NCI-H748 (cell line): ENCODE measurements at regions not wholly inside any gene's neighbourhood (a gene's known extent, or its start where the extent isn't known, plus 50 kb on each side); places are given as distances from the start of the nearest gene placed in this dataset.
A peak's percentile ranks its signal among the peaks of the same experiment; 100 is the strongest.

Source experiments
- DNase-seq: peaks from one replicate; lab custom pipeline; 2025; ENCODE audit not compliant: unreplicated experiment; lab: John Stamatoyannopoulos, UW

DNA sequence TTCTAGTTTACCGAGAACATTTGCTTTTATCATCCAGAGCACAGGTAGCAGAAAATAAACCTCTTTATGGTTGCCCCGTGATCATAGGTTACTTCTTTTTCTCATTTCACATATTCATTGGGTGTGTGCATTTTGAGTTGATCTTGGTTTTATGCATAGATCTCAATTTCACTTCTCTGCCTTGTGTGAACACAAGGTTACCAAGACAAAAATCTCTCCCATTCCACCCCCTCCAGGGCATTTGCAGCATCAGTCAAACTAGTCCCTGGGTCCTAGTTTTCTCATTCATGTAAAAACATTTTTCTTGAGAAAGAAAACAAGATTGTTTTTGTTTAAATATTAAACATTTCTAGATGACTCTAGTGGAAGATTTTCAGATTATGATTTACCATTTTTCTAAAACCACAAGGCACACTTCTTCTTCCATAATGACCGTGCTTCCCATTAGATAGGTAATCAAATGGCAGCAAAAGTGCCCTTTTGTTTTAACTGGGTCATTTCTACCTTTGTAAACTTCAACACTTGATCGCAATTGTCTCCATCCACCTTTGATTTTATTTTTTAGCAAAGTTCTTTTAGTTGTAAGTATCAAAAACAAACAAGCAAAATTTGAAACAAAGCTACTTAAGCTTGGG is 526.6 kb upstream of the CADM1 start:
- no peak for DNase-seq

DNA sequence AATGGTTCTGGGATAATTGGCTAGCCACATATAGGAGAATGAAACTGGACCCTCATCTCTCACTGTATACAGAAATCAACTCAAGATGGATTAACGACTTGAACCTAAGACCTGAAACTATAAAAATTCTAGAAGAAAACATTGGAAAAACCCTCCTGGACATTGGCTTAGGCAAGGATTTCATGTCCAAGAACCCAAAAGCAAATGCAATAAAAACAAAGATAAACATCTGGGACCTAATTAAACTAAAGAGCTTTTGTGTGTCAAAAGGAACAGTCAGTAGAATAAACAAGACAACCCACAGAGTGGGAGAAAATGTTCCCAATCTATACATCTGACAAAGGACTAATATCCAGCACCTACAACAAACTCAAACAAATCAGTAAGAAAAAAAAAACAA is 524.3 kb upstream of the CADM1 start:
- DNase-seq = peak; percentile 75

DNA sequence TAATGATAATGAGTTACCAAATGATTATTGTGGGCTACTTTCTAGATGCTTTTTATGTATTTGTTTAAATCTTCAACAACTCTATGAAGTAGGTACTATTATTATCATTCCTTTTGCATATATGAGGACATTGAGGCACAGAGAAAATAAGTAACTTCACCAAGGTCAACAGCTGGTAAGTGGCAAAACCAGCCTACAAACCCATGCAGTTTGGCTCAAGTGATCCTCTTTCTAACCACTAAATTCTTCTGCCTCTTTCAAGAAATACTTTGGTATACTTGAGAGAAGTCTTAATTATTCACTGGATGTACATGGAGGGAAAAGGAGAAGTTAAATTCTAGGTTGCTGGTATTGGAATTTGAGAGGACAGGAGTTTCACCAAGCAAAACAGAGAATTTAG is 495.2 kb upstream of the CADM1 start:
- DNase-seq = no peak

DNA sequence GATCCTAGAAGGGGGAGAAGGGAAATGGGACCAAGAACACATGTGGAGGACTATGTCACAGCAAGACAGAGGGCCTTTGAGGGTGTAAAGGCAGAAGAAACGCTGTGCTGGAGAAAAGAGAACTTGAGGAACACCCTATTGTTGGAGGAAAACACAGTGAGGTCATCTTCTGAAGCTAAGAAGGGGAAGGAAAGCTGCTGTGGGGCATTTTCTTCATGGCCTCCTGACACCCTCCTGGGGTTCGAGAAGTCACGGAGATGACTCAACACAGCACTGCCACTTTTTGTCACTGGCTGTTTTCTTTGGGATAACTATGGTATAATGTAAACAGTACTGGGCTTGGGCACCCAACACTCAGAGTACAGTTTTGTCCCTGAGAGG is 492.6 kb upstream of the CADM1 start:
- DNase-seq = no peak

DNA sequence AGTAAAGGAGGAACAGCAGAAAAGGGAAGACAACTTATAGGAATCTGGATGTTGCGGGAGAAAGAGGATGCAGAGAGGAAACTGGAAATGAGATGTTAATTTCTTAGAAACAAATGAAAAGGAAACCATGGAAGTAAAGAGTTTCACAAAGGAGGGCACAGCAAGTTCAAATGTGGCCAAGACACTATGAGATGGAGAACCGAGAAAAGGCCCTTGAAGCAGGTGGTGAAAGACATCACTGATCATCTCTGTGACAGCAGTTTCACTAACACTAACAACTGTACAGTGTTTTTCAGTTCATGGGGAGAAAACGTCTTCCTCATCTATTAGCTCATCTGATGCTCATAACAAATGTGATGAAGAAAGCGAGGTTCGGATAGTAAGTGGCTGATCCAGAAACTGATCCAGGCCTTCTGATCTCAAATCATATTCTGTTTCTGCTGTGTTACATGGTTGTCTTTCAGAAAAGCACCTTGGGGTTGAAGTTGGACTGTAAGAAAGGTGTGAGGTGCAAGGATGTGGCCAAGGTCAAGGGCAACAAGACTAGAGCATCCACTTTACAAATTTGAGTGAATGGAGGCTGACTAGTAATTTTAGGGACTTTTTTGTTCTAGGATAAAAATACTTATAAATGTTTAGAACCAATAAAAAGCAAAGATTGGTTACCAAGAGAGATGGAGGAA is 492.1 kb upstream of the CADM1 start:
- no peak for DNase-seq

DNA sequence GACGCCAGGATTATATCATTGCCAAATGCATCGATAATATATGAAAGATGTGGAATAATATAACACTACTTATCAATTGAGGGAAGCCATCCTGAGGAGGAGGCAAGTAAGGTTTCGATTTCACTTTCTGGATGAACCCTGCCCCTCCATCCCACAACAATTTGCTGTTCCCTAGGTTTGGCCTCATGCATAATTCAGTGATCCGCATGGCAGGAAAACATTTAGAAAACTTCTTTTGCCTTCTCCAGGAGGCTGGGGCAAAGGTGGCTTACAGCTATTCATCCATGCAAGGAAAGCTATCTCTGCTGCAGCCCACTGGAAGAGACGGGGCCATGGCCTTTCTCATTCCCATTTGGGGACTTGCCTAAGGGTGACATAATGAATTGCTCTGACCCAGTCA is 489.4 kb upstream of the CADM1 start:
- no peak for DNase-seq

DNA sequence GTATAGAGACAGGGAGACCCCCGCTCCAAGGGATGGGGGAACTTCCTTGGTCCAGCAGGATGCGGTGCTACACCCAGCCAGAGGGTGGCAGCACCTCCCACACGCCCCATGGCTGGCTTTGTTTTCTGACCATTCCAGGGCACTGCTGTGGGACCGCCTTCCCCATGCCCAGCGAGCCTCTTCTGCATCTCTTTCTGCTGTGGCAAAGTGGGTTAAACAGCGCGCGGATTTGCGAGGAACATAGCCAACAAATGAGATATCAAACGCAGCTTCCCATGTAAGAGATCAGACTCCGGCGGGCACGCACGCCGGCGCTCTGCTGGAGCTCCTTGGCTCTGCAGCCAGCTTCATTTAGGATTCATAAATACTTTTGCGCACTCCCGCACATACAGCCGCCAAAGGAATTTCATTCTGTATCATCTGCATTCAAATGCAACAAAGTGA is 485.8 kb upstream of the CADM1 start:
- peak; percentile 38 for DNase-seq

DNA sequence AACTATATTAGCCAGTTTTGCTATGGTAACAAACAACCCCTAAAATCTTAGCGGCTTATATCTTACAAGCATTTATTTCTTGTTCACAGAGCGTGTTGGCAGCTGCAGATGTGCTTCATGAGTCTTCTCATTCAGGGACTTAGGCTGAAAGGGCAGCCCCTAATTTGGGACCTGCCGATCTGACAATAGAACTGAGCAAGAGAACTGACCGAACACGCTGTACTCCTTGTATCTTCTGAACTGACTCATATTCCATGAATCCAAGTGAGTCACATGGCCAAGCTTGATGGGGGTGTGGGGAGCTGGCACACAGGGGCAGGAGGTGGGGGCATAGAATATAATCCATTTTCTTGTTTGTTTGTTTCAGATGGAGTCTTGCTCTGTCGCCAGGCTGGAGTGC is 481.7 kb upstream of the CADM1 start:
- DNase-seq = no peak

DNA sequence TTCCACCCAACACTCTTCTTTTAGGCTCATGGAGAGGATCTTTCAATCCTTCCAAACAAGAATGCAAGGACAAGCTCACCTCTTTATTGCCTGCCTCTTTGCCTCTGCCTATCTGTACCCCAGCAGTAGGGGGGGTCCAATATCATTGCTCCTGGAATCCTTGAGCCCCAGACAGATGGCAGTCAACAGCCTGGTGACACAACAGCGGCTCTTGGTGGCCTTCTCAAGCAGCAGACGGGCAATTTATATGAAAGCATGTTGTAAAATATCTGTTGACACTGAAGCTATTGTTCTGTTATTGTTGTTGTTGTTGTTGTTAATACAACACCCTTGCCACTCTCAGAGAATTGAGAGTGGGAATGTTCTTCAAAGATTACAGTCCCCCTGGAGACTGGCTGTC is 480.0 kb upstream of the CADM1 start:
- DNase-seq = no peak

DNA sequence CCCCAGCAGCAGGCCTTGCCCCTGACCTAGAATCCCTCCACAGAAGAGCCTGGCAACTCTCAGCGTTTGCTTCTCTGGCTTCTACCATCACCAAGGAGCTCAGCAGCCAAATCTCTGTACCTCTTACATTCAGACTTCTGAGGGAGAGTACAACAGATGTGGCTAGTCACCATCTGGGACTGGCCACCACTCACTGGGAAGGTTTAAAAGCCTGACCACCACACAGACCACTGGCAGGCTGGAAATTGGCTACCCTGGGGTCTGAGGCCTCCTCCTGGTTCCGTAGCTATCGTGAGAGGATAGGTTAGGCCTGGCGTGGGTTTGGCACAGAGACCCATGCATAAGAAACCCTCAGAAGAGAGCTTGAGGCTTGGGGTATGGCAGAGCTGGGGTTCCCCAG is 478.5 kb upstream of the CADM1 start:
- DNase-seq = no peak

DNA sequence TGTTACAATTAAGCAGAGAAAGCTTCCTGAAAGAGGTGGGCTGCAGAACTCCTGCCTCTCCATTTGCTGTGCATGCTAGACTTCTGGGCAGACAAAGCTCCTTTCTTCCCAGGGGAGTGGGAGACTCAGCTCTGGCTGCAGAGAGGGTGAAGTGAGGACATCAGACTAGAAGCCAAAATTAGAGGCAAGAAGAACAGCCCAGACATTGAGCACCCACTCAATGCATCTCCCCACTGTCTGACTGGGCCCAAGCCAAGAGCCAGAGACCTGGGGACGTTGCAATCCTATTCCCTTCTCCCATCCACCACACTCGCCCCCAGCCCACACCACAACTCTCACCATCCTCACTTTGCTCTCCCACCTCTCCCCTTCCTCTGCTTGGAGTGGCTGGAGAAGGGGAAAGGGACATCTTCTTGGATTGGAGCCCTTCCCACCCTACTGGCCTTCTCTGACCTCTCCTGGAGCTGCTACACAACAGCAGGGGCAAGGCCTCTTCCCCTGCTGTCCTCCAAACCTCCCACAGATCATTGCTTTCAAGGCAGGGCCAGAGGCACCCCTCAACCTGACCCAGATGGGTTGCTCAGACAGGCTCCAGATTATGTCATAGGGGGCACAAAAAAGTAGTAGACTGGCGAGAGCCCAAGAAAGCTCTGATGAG is 477.7 kb upstream of the CADM1 start:
- DNase-seq = no peak

DNA sequence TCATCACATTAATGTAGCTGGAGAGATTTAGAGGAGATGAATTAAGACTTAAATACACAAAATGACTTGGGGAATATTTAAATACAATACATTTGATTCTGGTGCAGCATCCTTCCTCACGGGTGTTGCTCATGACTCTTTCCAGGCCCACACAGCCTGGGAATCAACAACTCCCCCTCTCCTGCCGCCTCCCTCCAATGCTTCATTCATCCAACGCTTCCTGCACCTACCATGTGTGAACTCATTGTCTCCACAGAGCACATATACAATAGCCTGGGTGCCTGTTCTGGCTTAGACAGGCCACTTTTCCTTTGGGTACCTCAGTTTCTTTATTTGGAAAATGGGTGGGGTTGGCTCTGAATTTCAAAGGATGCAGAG is 476.9 kb upstream of the CADM1 start:
- DNase-seq = no peak

DNA sequence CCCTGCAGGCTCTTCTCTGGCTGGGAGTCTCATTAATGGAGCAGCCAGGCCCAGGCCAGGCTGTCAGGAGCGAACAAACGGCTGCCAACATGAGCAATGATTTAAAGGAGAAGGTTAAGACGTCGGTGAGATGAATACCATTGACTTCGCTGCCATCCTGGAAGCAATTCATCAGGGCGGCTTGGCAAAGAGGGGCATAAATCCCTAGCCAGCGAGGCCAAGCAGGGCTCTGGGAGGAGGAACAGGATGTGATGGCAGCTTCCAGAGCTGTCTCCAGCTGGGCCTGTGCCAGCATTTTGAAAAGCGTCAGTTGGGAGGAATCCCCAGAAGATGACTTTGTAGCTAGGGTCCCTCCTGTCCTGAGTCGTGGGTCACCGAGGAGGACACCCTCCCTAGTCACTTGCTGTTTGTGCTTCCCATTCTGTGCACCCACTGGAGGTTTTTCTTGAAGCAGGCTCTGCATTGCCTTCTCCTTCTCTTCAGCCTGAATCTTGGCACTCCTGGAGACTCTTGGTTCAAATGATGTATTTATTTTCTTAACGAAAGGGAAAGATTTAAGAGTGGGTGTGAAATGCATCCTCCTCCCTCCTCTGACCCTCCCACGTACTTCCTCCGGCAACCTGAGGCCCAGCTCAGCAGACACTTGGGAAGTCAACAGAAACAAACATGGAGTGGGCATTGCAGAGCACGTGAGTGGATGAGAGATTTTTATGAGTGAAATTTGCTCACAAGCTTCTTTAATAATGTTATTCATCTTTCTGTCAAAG is 476.3 kb upstream of the CADM1 start:
- no peak for DNase-seq

DNA sequence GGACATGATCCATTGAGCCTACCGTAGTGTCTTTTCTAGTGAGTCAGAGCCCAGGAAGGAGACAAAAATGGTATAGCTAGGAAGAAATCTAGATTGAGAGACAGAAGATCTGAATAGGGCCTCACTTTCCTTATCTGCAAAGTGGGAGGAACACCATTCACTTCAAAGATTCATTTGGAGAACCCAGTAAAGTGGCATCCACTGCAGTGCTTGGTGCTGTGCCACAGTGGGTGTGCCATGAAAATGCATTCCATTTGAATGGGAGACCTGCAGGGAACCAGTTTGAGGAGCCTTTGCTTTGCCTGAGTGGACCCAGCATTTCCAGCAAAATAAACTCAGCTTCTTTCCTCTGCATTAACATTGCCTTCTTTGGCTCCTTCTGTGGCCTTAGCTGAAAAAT is 470.5 kb upstream of the CADM1 start:
- DNase-seq = peak; percentile 11

DNA sequence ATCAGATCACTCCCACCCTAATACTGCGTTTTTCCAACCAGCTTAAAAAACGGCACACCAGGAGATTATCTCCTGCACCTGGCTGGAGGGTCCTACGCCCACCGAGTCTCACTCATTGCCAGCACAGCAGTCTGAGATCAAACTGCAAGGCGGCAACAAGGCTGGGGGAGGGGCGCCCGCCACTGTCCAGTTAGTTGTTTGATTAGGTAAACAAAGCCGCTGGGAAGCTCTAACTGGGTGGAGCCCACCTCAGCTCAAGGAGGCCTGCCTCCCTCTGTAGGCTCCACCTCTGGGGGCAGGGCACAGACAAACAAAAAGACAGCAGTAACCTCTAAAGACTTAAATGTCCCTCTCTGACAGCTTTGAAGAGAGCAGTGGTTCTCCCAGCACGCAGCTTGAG is 463.0 kb upstream of the CADM1 start:
- DNase-seq = peak; percentile 90

DNA sequence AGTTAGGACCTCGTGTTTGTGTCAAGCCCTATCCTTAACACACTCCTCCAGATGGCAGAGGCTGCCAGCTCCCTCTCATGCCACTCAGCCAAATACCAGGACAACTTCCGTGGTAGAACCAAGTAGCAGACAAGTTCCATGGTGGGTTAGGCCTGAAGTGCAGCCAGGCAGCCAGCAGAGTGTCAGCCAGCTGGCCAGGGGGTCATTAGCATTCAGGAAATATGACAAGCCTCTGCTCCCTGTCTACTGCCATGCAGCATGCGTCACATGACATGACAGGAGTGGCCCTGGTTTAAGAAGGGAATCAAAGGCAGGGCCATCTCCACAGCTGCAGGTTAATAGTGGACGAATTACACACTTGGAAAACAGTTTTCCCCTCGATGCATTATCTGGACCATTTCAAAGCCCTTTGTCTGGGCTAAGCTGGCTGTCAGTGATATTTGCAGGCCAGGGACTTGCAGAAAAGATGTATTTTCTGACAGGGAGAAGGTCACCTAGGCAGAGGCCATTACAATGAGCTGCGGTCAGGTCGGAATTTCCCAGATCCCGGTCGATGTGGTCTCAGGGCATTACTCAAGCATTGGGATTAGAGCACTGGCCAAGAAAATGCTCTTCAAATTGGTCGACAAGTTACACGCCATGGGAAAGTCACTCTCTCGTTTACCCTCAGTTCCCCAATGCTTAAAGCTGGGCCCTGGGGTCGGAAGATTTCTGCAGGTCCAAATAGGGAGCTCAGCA is 461.7 kb upstream of the CADM1 start:
- peak; percentile 31 for DNase-seq

DNA sequence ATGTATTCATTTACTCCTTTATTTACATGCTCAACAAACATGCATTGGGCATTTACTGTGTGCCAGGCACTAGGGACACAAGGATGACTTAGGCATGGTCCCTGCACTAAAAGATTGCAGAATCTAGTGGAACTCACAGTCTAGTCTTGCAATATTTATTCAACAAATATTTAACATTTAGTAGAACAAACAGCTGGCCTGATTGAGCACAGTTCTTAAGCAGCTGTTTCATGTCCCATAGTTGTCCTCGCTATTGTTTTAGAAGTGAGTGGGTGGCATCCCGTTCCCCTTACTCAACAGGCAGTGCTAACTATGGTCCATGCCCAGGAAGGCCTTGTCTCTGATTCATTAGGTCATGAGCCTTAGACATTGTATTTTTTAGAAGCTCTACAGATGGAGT is 459.9 kb upstream of the CADM1 start:
- peak; percentile 63 for DNase-seq

DNA sequence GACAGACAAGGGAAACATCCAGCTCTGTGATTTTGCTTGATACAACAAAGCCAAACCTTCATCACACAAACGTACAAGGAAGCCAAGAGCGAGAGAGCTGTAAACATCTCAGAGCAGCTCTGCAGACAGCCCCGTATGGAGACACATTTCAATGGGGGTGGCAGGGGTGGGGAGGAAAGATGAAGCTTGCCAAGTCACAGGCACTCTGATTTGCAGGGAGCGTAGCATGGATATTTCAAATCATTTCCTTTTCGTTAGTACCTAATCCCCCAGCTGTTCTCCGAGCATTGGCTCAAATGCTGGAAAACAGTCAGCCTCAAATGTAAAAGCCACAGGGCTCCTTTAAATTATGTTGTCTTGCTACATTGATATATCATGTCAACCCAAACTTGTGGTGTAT is 458.9 kb upstream of the CADM1 start:
- no peak for DNase-seq

DNA sequence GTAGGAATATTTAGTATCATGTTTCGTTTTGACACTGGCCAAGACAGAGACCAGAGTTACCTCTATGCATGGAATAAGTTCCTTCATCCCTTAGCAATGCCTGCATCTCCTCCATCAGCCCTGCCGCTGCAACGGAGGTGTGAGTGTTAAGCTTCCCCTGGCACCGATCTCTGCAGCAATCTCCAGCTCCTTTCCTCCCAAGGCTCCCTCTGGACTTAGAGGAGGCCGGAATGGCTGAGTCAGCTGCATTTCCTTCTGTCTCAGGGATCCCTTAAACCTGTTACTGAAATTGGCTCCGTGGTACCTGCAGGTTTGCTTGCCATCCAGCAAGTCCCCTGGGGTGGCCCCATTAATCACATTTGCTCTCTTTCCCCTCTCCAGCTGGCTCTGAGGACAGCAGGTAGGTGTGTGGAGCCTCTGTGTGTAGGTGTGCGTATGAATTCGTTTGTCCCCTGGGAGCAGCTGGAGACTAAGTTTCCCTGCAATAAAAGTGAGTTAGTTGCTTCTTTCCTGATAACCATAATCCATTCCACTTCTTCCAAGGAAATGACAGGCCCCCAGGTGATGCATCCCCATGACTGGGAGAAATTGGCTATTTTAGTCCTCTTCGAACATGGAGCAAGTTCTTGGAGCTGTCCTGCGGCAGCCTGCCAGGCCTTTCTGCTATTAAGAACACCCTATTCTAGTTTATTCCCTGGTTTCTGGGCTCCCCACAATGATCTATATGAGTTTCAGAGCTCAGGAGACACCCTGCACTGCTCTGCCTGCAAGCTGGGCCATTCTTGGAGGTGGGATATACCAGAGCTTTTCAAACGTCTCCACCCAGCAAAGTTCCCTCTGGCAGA is 457.2 kb upstream of the CADM1 start:
- DNase-seq = peak; percentile 53

DNA sequence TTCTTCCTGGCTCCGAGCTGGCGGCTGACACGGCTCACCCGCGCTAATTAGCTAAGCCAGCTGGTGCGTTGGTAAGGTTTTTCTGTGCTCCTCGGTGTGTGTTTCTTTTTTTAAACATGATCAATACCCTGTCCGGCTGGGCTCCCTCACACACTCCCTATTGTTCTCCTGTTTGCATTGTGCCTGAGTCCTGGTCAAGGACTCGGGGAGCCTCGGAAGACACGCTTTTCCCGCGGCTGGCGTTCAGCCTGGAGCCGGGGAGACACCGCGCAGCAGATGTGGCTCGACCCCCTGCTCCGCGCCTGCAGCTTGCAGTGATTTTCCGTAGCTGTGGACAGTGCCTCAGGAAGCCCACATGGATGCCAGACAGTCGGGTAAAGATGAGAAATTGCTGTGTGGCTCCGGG is 454.9 kb upstream of the CADM1 start:
- DNase-seq = peak; percentile 96
